ENCODE measurements at regions not wholly inside any gene's neighbourhood (a gene's known extent, or its start where the extent isn't known, plus 50 kb on each side); places are given as distances from the start of the nearest gene placed in this dataset.

DNA sequence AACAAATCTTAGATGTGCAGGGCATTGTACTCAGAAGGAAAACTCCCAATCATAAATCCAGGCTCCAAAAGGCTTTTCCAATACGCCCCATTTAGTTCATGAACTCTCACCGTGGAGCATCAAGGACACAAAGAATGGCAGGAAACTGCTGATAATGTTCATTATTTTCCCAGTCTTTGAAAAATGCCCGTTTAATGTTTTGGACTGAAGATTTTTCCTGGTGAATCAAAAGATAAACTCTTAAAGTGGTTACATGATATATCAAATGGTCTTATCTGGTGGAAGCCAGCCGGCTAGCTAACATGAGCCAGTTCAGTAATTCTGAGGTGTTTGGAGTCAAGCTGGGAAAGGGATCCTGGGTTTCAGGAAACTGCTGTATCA is 62.1 kb upstream of the AP1S2 start:
- Histone ChIP-seq H2BK120ac (ENCODE audit: low read depth, low read length, poor library complexity, severe bottlenecking) (no peak overlapping the region), H2BK15ac (ENCODE audit: low read depth, low read length) (no peak overlapping the region), H2BK12ac (ENCODE audit: insufficient read length, low read depth, low read length) (no peak overlapping the region), H2AK5ac (ENCODE audit: insufficient read length, low read length) (no peak overlapping the region), H3K23ac (ENCODE audit: insufficient read length, low read depth, low read length) (no peak overlapping the region), H3K79me2 (ENCODE audit: insufficient read depth, low read length) (no peaks in the 10 kb centered on the region), H2AFZ (ENCODE audit: low read length) (no peak overlapping the region), H3K18ac (ENCODE audit: insufficient read length, low read depth, low read length) (no peak overlapping the region), H3K4ac (ENCODE audit: low read depth, low read length) (no peak overlapping the region), H3K4me1 (ENCODE audit: insufficient read depth, low read length) (no peaks in the 10 kb centered on the region), H3K4me2 (ENCODE audit: insufficient read depth, insufficient read length, low read length) (no peak overlapping the region), H3K56ac (ENCODE audit: insufficient read length, low read depth, low read length) (no peak overlapping the region), H2BK20ac (ENCODE audit: low read depth, low read length, poor library complexity, severe bottlenecking) (no peak overlapping the region), H4K8ac (replicated peaks; ENCODE audit: insufficient read length, low read depth, low read length) (no peak overlapping the region), H3T11ph (ENCODE audit: low read length) (no peak overlapping the region), H3K27ac (ENCODE audit: insufficient read length, low read depth, low read length) (no peak overlapping the region), H3K27me3 (ENCODE audit: insufficient read depth, low read length) (no peaks in the 10 kb centered on the region; the same call in 1 of the 2 replicates), H2BK5ac (ENCODE audit: insufficient read length, low read length) (no peak overlapping the region), H3K14ac (ENCODE audit: insufficient read depth, low read length) (no peak overlapping the region), H4K5ac (ENCODE audit: insufficient read length, low read depth, low read length) (no peak overlapping the region), H4K91ac (ENCODE audit: insufficient read length, low read depth, low read length) (no peak overlapping the region), H3K79me1 (ENCODE audit: insufficient read depth, low read depth, low read length, poor library complexity, severe bottlenecking) (no peaks in the 10 kb centered on the region), H3K9me3 (ENCODE audit: control insufficient read depth, low read depth, low read length) (peaks cover 8% of the 10 kb centered on the region), H4K20me1 (ENCODE audit: control insufficient read depth, insufficient read depth, insufficient read length) (no peaks in the 10 kb centered on the region), H3K9ac (ENCODE audit: extremely low read depth, insufficient read length, low read length) (no peak overlapping the region), H3K23me2 (ENCODE audit: insufficient read length, low read depth, low read length, poor library complexity, severe bottlenecking) (no peaks in the 10 kb centered on the region)
- peaks cover 6 to 26% of the 10 kb centered on the region in 2 experiments; a peak in 3 of 4 replicates for H3K4me1 Mint-ChIP-seq
- H3K9me3 Mint-ChIP-seq, result peaks cover 22 to 25% of the 10 kb centered on the region in 2 experiments
- TF ChIP-seq, protein P1, sequence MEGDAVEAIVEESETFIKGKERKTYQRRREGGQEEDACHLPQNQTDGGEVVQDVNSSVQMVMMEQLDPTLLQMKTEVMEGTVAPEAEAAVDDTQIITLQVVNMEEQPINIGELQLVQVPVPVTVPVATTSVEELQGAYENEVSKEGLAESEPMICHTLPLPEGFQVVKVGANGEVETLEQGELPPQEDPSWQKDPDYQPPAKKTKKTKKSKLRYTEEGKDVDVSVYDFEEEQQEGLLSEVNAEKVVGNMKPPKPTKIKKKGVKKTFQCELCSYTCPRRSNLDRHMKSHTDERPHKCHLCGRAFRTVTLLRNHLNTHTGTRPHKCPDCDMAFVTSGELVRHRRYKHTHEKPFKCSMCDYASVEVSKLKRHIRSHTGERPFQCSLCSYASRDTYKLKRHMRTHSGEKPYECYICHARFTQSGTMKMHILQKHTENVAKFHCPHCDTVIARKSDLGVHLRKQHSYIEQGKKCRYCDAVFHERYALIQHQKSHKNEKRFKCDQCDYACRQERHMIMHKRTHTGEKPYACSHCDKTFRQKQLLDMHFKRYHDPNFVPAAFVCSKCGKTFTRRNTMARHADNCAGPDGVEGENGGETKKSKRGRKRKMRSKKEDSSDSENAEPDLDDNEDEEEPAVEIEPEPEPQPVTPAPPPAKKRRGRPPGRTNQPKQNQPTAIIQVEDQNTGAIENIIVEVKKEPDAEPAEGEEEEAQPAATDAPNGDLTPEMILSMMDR (conservative IDR thresholded peaks at IDR 0.05), result no peak
- no CpG with 5 or more reads among the region's 4 CpGs for WGBS (ENCODE audit: extremely low coverage, insufficient read length, low lambda C conversion rate)
- no peak for DNase-seq
- no peak overlapping the region for H3K4me3 Mint-ChIP-seq
- peaks cover 17 to 33% (median 22%) of the 10 kb centered on the region in 3 experiments for H3K36me3 Mint-ChIP-seq (ENCODE audit: insufficient read depth in 1 of 3, low read depth in 3 of 3)
- no peak overlapping the region for H3K27ac Mint-ChIP-seq
- peaks cover 3% of the 10 kb centered on the region; the same call in 1 of the 2 replicates for H3K27me3 Mint-ChIP-seq (ENCODE audit: low read depth)
